Esophagus squamous epithelium (tissue), 4 donors: ENCODE measurements at regions not wholly inside any gene's neighbourhood (a gene's known extent, or its start where the extent isn't known, plus 50 kb on each side); places are given as distances from the start of the nearest gene placed in this dataset.

Experiments used
- CTCF ChIP-seq, 6 experiments: fragments of 450-650 bp in 4 of 6; fragments of 200-600 bp in 2 of 6; sonication (generic) in 2 of 6; IDR thresholded peaks; one replicate each; pipeline ENCODE4 v1.5.1; 2016 to 2019; ENCODE audit warnings: antibody characterized with exemption in 6 of 6, mild to moderate bottlenecking in 4 of 6, moderate library complexity in 4 of 6
- POLR2A ChIP-seq, 4 donors: fragments of 450-650 bp; IDR thresholded peaks; one replicate each; pipeline ENCODE4 v1.6.1; 2017; ENCODE audit warnings: antibody characterized with exemption in 4 of 4, mild to moderate bottlenecking in 4 of 4, moderate library complexity in 3 of 4

GRCh38 chr10:131425752-131426533 is 114.4 kb upstream of the TCERG1L start:
- no peak for TF ChIP-seq POLR2A (IDR thresholded peaks at IDR 0.05)
- no peak for TF ChIP-seq CTCF (IDR thresholded peaks at IDR 0.05)
